Stimulated activated memory B cell treated with anti-CD40 and anti-IgM and Interleukin-4, amounts not matched to agents 10 μg/mL and 1 μg/mL and 100 μg/mL, for 72 hours (primary cell): ENCODE measurements at regions not wholly inside any gene's neighbourhood (a gene's known extent, or its start where the extent isn't known, plus 50 kb on each side); places are given as distances from the start of the nearest gene placed in this dataset.

Experiments
- ATAC-seq: fragments of 150-1000 bp; cut with Tn5 transposase; 2 replicates; pipeline ENCODE4 v1.10.0; 2021
- H3K27ac Mint-ChIP-seq: one replicate; pipeline ENCODE4 v1.8.0; 2022; ENCODE audit warnings: mild to moderate bottlenecking, mixed read lengths
- H3K27me3 Mint-ChIP-seq: one replicate; pipeline ENCODE4 v1.8.0; 2022; ENCODE audit warnings: mixed read lengths
- H3K36me3 Mint-ChIP-seq: one replicate; pipeline ENCODE4 v1.8.0; 2022; ENCODE audit warnings: mixed read lengths
- H3K4me1 Mint-ChIP-seq: one replicate; pipeline ENCODE4 v1.8.0; 2022; ENCODE audit warnings: mixed read lengths
- H3K4me3 Mint-ChIP-seq: one replicate; pipeline ENCODE4 v1.8.0; 2022; ENCODE audit warnings: mild to moderate bottlenecking, moderate library complexity, mixed read lengths
- H3K9me3 Mint-ChIP-seq: one replicate; pipeline ENCODE4 v1.8.0; 2022; ENCODE audit warnings: mixed read lengths

GRCh38 chr12:126389961-126390360 is 1324.7 kb downstream of the AACS start:
- H3K9me3 Mint-ChIP-seq = peaks cover 6% of the 10 kb centered on the region
- H3K4me1 Mint-ChIP-seq = no peaks in the 10 kb centered on the region
- H3K36me3 Mint-ChIP-seq = no peaks in the 10 kb centered on the region
- H3K27ac Mint-ChIP-seq = no peak overlapping the region
- ATAC-seq = no peak
- H3K27me3 Mint-ChIP-seq = no peaks in the 10 kb centered on the region
- H3K4me3 Mint-ChIP-seq = no peak overlapping the region

- ATAC-seq = no peak
- Mint-ChIP-seq H3K36me3 (no peaks in the 10 kb centered on the region), H3K27ac (no peak overlapping the region), H3K4me1 (no peaks in the 10 kb centered on the region), H3K4me3 (no peak overlapping the region), H3K27me3 (no peaks in the 10 kb centered on the region), H3K9me3 (peaks cover 6% of the 10 kb centered on the region)
These were observed 1325.8 kb downstream of the AACS start for GRCh38 chr12:126390969-126391566.

GRCh38 chr12:126396536-126396935 is 1331.3 kb downstream of the AACS start:
- Mint-ChIP-seq H3K36me3 (no peaks in the 10 kb centered on the region), H3K4me1 (no peaks in the 10 kb centered on the region), H3K4me3 (no peak overlapping the region), H3K9me3 (peaks cover 3% of the 10 kb centered on the region), H3K27me3 (no peaks in the 10 kb centered on the region), H3K27ac (no peak overlapping the region)
- no peak for ATAC-seq

- H3K4me1 Mint-ChIP-seq = no peaks in the 10 kb centered on the region
- no peak for ATAC-seq
- no peaks in the 10 kb centered on the region for H3K27me3 Mint-ChIP-seq
- H3K4me3 Mint-ChIP-seq = no peak overlapping the region
- peaks cover 3% of the 10 kb centered on the region for H3K9me3 Mint-ChIP-seq
- H3K36me3 Mint-ChIP-seq = no peaks in the 10 kb centered on the region
- H3K27ac Mint-ChIP-seq = no peak overlapping the region
These were observed 1331.9 kb downstream of the AACS start for GRCh38 chr12:126397071-126397581.

- Mint-ChIP-seq H3K9me3 (peaks cover 3% of the 10 kb centered on the region), H3K27ac (no peak overlapping the region), H3K36me3 (no peaks in the 10 kb centered on the region), H3K4me1 (no peaks in the 10 kb centered on the region), H3K4me3 (no peak overlapping the region), H3K27me3 (no peaks in the 10 kb centered on the region)
- no peak for ATAC-seq
These were observed 1332.4 kb downstream of the AACS start for GRCh38 chr12:126397660-126398059.

GRCh38 chr12:126400831-126401230 is 1335.6 kb downstream of the AACS start:
- Mint-ChIP-seq H3K27me3 (no peaks in the 10 kb centered on the region), H3K4me1 (no peaks in the 10 kb centered on the region), H3K9me3 (peaks cover 3% of the 10 kb centered on the region), H3K4me3 (no peak overlapping the region), H3K27ac (no peak overlapping the region), H3K36me3 (no peaks in the 10 kb centered on the region)
- ATAC-seq = no peak

GRCh38 chr12:126404293-126404881 is 1339.2 kb downstream of the AACS start:
- no peak for ATAC-seq
- H3K36me3 Mint-ChIP-seq = no peaks in the 10 kb centered on the region
- H3K4me3 Mint-ChIP-seq = no peak overlapping the region
- no peak overlapping the region for H3K27ac Mint-ChIP-seq
- H3K4me1 Mint-ChIP-seq = no peaks in the 10 kb centered on the region
- no peaks in the 10 kb centered on the region for H3K27me3 Mint-ChIP-seq
- H3K9me3 Mint-ChIP-seq = peaks cover 2% of the 10 kb centered on the region

- no peaks in the 10 kb centered on the region for H3K4me1 Mint-ChIP-seq
- H3K4me3 Mint-ChIP-seq = no peak overlapping the region
- H3K27me3 Mint-ChIP-seq = no peaks in the 10 kb centered on the region
- H3K36me3 Mint-ChIP-seq = no peaks in the 10 kb centered on the region
- H3K9me3 Mint-ChIP-seq = no peaks in the 10 kb centered on the region
- ATAC-seq = no peak
- no peak overlapping the region for H3K27ac Mint-ChIP-seq
These were observed 1353.2 kb downstream of the AACS start for GRCh38 chr12:126418400-126418799.

GRCh38 chr12:126419131-126419530 is 1353.9 kb downstream of the AACS start:
- H3K27me3 Mint-ChIP-seq = no peaks in the 10 kb centered on the region
- H3K27ac Mint-ChIP-seq = no peak overlapping the region
- no peak overlapping the region for H3K4me3 Mint-ChIP-seq
- no peaks in the 10 kb centered on the region for H3K9me3 Mint-ChIP-seq
- no peak for ATAC-seq
- no peaks in the 10 kb centered on the region for H3K36me3 Mint-ChIP-seq
- H3K4me1 Mint-ChIP-seq = no peaks in the 10 kb centered on the region

- H3K9me3 Mint-ChIP-seq = peaks cover 3% of the 10 kb centered on the region
- no peaks in the 10 kb centered on the region for H3K4me1 Mint-ChIP-seq
- H3K36me3 Mint-ChIP-seq = no peaks in the 10 kb centered on the region
- no peak overlapping the region for H3K4me3 Mint-ChIP-seq
- no peak overlapping the region for H3K27ac Mint-ChIP-seq
- no peak for ATAC-seq
- no peaks in the 10 kb centered on the region for H3K27me3 Mint-ChIP-seq
These were observed 1359.5 kb downstream of the AACS start for GRCh38 chr12:126424696-126425095.

- Mint-ChIP-seq H3K4me3 (no peak overlapping the region), H3K27me3 (no peaks in the 10 kb centered on the region), H3K9me3 (peaks cover 4% of the 10 kb centered on the region), H3K36me3 (no peaks in the 10 kb centered on the region), H3K27ac (no peak overlapping the region), H3K4me1 (no peaks in the 10 kb centered on the region)
- no peak for ATAC-seq
These were observed 1360.0 kb downstream of the AACS start for GRCh38 chr12:126425264-126425663.

GRCh38 chr12:126428769-126429168 is 1363.5 kb downstream of the AACS start:
- no peak overlapping the region for H3K4me3 Mint-ChIP-seq
- no peaks in the 10 kb centered on the region for H3K4me1 Mint-ChIP-seq
- peaks cover 4% of the 10 kb centered on the region for H3K9me3 Mint-ChIP-seq
- H3K27me3 Mint-ChIP-seq = no peaks in the 10 kb centered on the region
- no peaks in the 10 kb centered on the region for H3K36me3 Mint-ChIP-seq
- no peak for ATAC-seq
- H3K27ac Mint-ChIP-seq = no peak overlapping the region

GRCh38 chr12:126430921-126431320 is 1365.7 kb downstream of the AACS start:
- Mint-ChIP-seq H3K36me3 (no peaks in the 10 kb centered on the region), H3K27me3 (no peaks in the 10 kb centered on the region), H3K27ac (no peak overlapping the region), H3K4me1 (no peaks in the 10 kb centered on the region), H3K9me3 (peaks cover 9% of the 10 kb centered on the region), H3K4me3 (no peak overlapping the region)
- no peak for ATAC-seq

GRCh38 chr12:126431767-126432166 is 1366.5 kb downstream of the AACS start:
- no peaks in the 10 kb centered on the region for H3K27me3 Mint-ChIP-seq
- no peaks in the 10 kb centered on the region for H3K4me1 Mint-ChIP-seq
- no peak overlapping the region for H3K27ac Mint-ChIP-seq

GRCh38 chr12:126432780-126433179 is 1367.5 kb downstream of the AACS start:
- Mint-ChIP-seq H3K36me3 (no peaks in the 10 kb centered on the region), H3K4me1 (no peaks in the 10 kb centered on the region), H3K9me3 (peaks cover 10% of the 10 kb centered on the region), H3K4me3 (no peak overlapping the region), H3K27me3 (no peaks in the 10 kb centered on the region), H3K27ac (no peak overlapping the region)
- ATAC-seq = no peak

More at GRCh38 chr12:126431767-126432166, 1366.5 kb downstream of the AACS start:
- peaks cover 10% of the 10 kb centered on the region for H3K9me3 Mint-ChIP-seq
- H3K4me3 Mint-ChIP-seq = no peak overlapping the region
- ATAC-seq = no peak
- no peaks in the 10 kb centered on the region for H3K36me3 Mint-ChIP-seq

- no peak overlapping the region for H3K4me3 Mint-ChIP-seq
- H3K9me3 Mint-ChIP-seq = peaks cover 9% of the 10 kb centered on the region
- H3K27me3 Mint-ChIP-seq = no peaks in the 10 kb centered on the region
- H3K27ac Mint-ChIP-seq = no peak overlapping the region
- H3K36me3 Mint-ChIP-seq = no peaks in the 10 kb centered on the region
- H3K4me1 Mint-ChIP-seq = no peaks in the 10 kb centered on the region
- no peak for ATAC-seq
These were observed 1369.3 kb downstream of the AACS start for GRCh38 chr12:126434412-126434985.
